IPS-15b (cell line): ENCODE measurements at regions not wholly inside any gene's neighbourhood (a gene's known extent, or its start where the extent isn't known, plus 50 kb on each side); places are given as distances from the start of the nearest gene placed in this dataset.

ENCODE experiments used
- H3K27me3 ChIP-seq: one replicate; pipeline ENCODE4 v1.6.1; 2013; ENCODE audit warnings: low read length; ENCODE audit not compliant: control insufficient read depth, insufficient read depth
- H3K36me3 ChIP-seq: one replicate; pipeline ENCODE4 v1.6.1; 2013; ENCODE audit warnings: low read length; ENCODE audit not compliant: control insufficient read depth, insufficient read depth
- H3K4me1 ChIP-seq: one replicate; pipeline ENCODE4 v1.6.1; 2013; ENCODE audit warnings: mild to moderate bottlenecking, low read length; ENCODE audit not compliant: control insufficient read depth, insufficient read depth
- H3K4me3 ChIP-seq: one replicate; pipeline ENCODE4 v1.5.1; 2013; ENCODE audit warnings: low read depth, low read length
- H3K9ac ChIP-seq: one replicate; pipeline ENCODE4 v1.6.1; 2013; ENCODE audit warnings: low read depth, mild to moderate bottlenecking, low read length
- H3K9me3 ChIP-seq: one replicate; pipeline ENCODE4 v1.6.1; 2013; ENCODE audit warnings: mild to moderate bottlenecking, low read length; ENCODE audit not compliant: control insufficient read depth, insufficient read depth

GRCh38 chr1:217153361-217153760 is 430.1 kb upstream of the ESRRG start:
- H3K9me3 ChIP-seq: no peaks in the 10 kb centered on the region
- no peaks in the 10 kb centered on the region for H3K27me3 ChIP-seq
- no peaks in the 10 kb centered on the region for H3K36me3 ChIP-seq
- no peaks in the 10 kb centered on the region for H3K4me1 ChIP-seq
- H3K9ac ChIP-seq: no peak overlapping the region
- no peak overlapping the region for H3K4me3 ChIP-seq

- Histone ChIP-seq H3K4me1 (no peaks in the 10 kb centered on the region), H3K36me3 (no peaks in the 10 kb centered on the region), H3K9me3 (no peaks in the 10 kb centered on the region), H3K27me3 (no peaks in the 10 kb centered on the region), H3K4me3 (no peak overlapping the region), H3K9ac (no peak overlapping the region)
Observed at GRCh38 chr1:217150366-217150765, 427.1 kb upstream of the ESRRG start.

- Histone ChIP-seq H3K27me3 (no peaks in the 10 kb centered on the region), H3K4me1 (no peaks in the 10 kb centered on the region), H3K4me3 (no peak overlapping the region), H3K9me3 (no peaks in the 10 kb centered on the region), H3K36me3 (no peaks in the 10 kb centered on the region), H3K9ac (no peak overlapping the region)
Observed at GRCh38 chr1:217149791-217150190, 426.6 kb upstream of the ESRRG start.

GRCh38 chr1:217141711-217142110 is 418.5 kb upstream of the ESRRG start:
- Histone ChIP-seq H3K36me3 (no peaks in the 10 kb centered on the region), H3K4me3 (no peak overlapping the region), H3K27me3 (peaks cover 62% of the 10 kb centered on the region), H3K9ac (no peak overlapping the region), H3K4me1 (peaks cover 4% of the 10 kb centered on the region), H3K9me3 (no peaks in the 10 kb centered on the region)

GRCh38 chr1:217140041-217140901 is 417.0 kb upstream of the ESRRG start:
- no peak overlapping the region for H3K9ac ChIP-seq
- peak overlapping the region; percentile 45 for H3K4me3 ChIP-seq
- no peaks in the 10 kb centered on the region for H3K9me3 ChIP-seq
- H3K27me3 ChIP-seq: peaks cover 75% of the 10 kb centered on the region
- H3K4me1 ChIP-seq: peaks cover 4% of the 10 kb centered on the region
- no peaks in the 10 kb centered on the region for H3K36me3 ChIP-seq

- H3K4me1 ChIP-seq: peaks cover 4% of the 10 kb centered on the region
- H3K4me3 ChIP-seq: peak overlapping the region; percentile 45
- peaks cover 83% of the 10 kb centered on the region for H3K27me3 ChIP-seq
- no peak overlapping the region for H3K9ac ChIP-seq
- no peaks in the 10 kb centered on the region for H3K36me3 ChIP-seq
- H3K9me3 ChIP-seq: no peaks in the 10 kb centered on the region
Observed at GRCh38 chr1:217139513-217139912, 416.3 kb upstream of the ESRRG start.

GRCh38 chr1:217138799-217139466 is 415.7 kb upstream of the ESRRG start:
- peaks cover 4% of the 10 kb centered on the region for H3K4me1 ChIP-seq
- no peak overlapping the region for H3K9ac ChIP-seq
- H3K27me3 ChIP-seq: peaks cover 89% of the 10 kb centered on the region
- peak overlapping the region; percentile 48 for H3K4me3 ChIP-seq
- H3K9me3 ChIP-seq: no peaks in the 10 kb centered on the region
- H3K36me3 ChIP-seq: no peaks in the 10 kb centered on the region

GRCh38 chr1:217138173-217138765 is 415.0 kb upstream of the ESRRG start:
- Histone ChIP-seq H3K4me3 (peak overlapping the region; percentile 48), H3K9ac (no peak overlapping the region), H3K27me3 (peaks cover 95% of the 10 kb centered on the region), H3K4me1 (peaks cover 4% of the 10 kb centered on the region), H3K9me3 (no peaks in the 10 kb centered on the region), H3K36me3 (no peaks in the 10 kb centered on the region)

- Histone ChIP-seq H3K4me1 (peaks cover 4% of the 10 kb centered on the region), H3K4me3 (peak overlapping the region; percentile 55), H3K27me3 (peaks cover 97% of the 10 kb centered on the region), H3K9ac (no peak overlapping the region), H3K9me3 (no peaks in the 10 kb centered on the region), H3K36me3 (no peaks in the 10 kb centered on the region)
Observed at GRCh38 chr1:217137210-217137881, 414.1 kb upstream of the ESRRG start.

GRCh38 chr1:217136895-217137205 is 413.6 kb upstream of the ESRRG start:
- Histone ChIP-seq H3K36me3 (no peaks in the 10 kb centered on the region), H3K9me3 (no peaks in the 10 kb centered on the region), H3K4me3 (peak overlapping the region; percentile 55), H3K4me1 (peaks cover 4% of the 10 kb centered on the region), H3K27me3 (peaks cover 97% of the 10 kb centered on the region), H3K9ac (no peak overlapping the region)

GRCh38 chr1:217135987-217136894 is 413.0 kb upstream of the ESRRG start:
- no peak overlapping the region for H3K9ac ChIP-seq
- peak overlapping the region; percentile 55 for H3K4me3 ChIP-seq
- peaks cover 4% of the 10 kb centered on the region for H3K4me1 ChIP-seq
- H3K36me3 ChIP-seq: no peaks in the 10 kb centered on the region
- H3K27me3 ChIP-seq: peaks cover 97% of the 10 kb centered on the region
- no peaks in the 10 kb centered on the region for H3K9me3 ChIP-seq
